ENCODE measurements at regions not wholly inside any gene's neighbourhood (a gene's known extent, or its start where the extent isn't known, plus 50 kb on each side); places are given as distances from the start of the nearest gene placed in this dataset.

DNA sequence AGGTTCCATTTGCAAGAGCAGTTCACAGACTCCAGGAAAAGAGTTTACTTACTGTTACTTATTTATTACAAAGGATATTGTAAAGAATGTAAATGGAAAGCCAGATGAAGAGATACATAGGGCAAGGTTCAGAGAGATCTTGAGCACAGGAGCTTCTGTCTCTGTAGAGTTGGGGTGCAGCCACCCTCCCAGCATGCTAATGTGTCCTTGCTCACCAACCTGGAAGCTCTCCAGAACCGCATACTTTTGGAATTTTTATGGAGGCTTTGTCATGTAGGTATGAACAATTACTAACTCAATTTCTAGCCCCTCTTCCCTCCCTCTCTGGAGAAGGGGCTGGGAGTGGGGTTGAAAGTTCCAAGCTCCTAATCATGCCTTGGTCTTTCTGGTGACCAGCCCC lies 857.2 kb downstream of the RPA4 start:
- Mint-ChIP-seq H3K4me3 (no peak overlapping the region), H3K27me3 (ENCODE audit: low read depth) (peaks cover 2% of the 10 kb centered on the region), H3K27ac (no peak overlapping the region), H3K9me3 (peaks cover 15% of the 10 kb centered on the region), H3K36me3 (no peaks in the 10 kb centered on the region), H3K4me1 (peaks cover 13% of the 10 kb centered on the region)
- TF ChIP-seq, protein P1, sequence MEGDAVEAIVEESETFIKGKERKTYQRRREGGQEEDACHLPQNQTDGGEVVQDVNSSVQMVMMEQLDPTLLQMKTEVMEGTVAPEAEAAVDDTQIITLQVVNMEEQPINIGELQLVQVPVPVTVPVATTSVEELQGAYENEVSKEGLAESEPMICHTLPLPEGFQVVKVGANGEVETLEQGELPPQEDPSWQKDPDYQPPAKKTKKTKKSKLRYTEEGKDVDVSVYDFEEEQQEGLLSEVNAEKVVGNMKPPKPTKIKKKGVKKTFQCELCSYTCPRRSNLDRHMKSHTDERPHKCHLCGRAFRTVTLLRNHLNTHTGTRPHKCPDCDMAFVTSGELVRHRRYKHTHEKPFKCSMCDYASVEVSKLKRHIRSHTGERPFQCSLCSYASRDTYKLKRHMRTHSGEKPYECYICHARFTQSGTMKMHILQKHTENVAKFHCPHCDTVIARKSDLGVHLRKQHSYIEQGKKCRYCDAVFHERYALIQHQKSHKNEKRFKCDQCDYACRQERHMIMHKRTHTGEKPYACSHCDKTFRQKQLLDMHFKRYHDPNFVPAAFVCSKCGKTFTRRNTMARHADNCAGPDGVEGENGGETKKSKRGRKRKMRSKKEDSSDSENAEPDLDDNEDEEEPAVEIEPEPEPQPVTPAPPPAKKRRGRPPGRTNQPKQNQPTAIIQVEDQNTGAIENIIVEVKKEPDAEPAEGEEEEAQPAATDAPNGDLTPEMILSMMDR (IDR thresholded peaks at IDR 0.05; ENCODE audit: unreplicated experiment): no peak
- no peak for DNase-seq (ENCODE audit: low spot score in 2 of 2, unreplicated experiment in 2 of 2)

DNA sequence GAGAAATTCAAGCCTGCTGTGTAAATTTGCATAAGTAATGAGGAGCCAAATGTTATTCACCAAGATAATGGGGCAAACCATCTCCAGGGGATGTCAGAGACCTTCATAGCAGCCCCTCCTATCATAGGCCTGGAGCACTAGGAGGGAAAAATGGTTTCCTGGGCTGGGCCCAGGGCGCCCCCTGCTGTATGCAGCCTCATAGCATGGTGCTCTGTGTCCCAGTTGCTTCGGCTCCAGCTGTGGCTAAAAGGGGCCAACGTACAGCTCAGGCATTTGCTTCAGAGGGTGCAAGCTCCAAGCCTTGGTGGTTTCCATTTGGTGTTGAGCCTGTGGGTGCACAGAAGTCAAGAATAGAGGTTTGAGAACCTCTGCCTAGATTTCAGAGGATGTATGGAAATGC lies 859.3 kb downstream of the RPA4 start:
- H3K36me3 Mint-ChIP-seq: no peaks in the 10 kb centered on the region
- H3K9me3 Mint-ChIP-seq: no peaks in the 10 kb centered on the region
- no peak overlapping the region for H3K27ac Mint-ChIP-seq
- peaks cover 2% of the 10 kb centered on the region for H3K27me3 Mint-ChIP-seq (ENCODE audit: low read depth)
- TF ChIP-seq, protein P1 (IDR thresholded peaks at IDR 0.05; ENCODE audit: unreplicated experiment): no peak
- no peak overlapping the region for H3K4me3 Mint-ChIP-seq
- H3K4me1 Mint-ChIP-seq: peaks cover 13% of the 10 kb centered on the region
- DNase-seq (ENCODE audit: low spot score in 2 of 2, unreplicated experiment in 2 of 2): no peak

DNA sequence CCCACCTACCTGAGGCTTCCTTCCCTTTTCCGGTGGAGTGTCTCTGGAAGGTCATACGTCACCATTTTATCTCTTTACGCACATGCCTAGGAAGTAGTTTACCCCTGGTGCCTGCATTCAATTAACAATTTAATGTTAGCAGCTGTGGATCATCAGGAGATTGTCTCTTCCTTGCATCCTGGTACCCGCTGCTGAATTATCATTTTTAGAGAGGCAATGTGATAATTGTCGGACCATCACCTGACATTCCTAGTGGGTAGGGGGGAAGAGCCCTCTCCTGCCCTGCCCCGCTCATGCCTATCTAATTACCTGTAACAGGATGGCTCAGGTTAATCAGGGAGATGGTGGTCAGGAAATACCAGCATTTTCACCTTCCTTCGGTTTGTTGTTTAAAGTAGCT lies 863.6 kb downstream of the RPA4 start:
- DNase-seq (ENCODE audit: low spot score in 2 of 2, unreplicated experiment in 2 of 2): no peak
- H3K4me3 Mint-ChIP-seq: no peak overlapping the region
- peaks cover 2% of the 10 kb centered on the region for H3K27me3 Mint-ChIP-seq (ENCODE audit: low read depth)
- H3K9me3 Mint-ChIP-seq: no peaks in the 10 kb centered on the region
- TF ChIP-seq, protein P1 (IDR thresholded peaks at IDR 0.05; ENCODE audit: unreplicated experiment): no peak
- peaks cover 8% of the 10 kb centered on the region for H3K4me1 Mint-ChIP-seq
- no peaks in the 10 kb centered on the region for H3K36me3 Mint-ChIP-seq
- H3K27ac Mint-ChIP-seq: no peak overlapping the region

DNA sequence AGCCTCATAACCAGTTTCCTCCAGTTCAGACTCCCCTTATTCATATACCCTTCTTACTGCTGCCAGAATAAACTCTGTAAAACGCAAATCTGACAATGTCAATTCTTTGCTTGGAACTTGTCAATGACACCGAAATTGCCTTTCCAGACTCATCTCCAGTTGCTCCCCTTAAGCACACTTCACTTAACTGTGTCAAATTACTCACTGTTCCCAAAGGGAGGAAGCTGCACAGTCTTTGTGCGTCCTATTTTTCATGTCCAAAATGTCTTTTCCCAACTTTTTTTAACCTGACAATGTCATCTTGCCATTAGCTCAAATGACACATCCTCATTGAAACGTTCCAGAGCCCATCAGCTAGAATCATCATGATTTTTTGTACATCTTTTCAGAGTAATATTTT lies 867.3 kb downstream of the RPA4 start:
- no peak overlapping the region for H3K4me3 Mint-ChIP-seq
- TF ChIP-seq, protein P1 (IDR thresholded peaks at IDR 0.05; ENCODE audit: unreplicated experiment): no peak
- H3K4me1 Mint-ChIP-seq: peaks cover 8% of the 10 kb centered on the region
- no peaks in the 10 kb centered on the region for H3K27me3 Mint-ChIP-seq (ENCODE audit: low read depth)
- no peaks in the 10 kb centered on the region for H3K36me3 Mint-ChIP-seq
- no peaks in the 10 kb centered on the region for H3K9me3 Mint-ChIP-seq
- no peak for DNase-seq (ENCODE audit: low spot score in 2 of 2, unreplicated experiment in 2 of 2)
- H3K27ac Mint-ChIP-seq: no peak overlapping the region

DNA sequence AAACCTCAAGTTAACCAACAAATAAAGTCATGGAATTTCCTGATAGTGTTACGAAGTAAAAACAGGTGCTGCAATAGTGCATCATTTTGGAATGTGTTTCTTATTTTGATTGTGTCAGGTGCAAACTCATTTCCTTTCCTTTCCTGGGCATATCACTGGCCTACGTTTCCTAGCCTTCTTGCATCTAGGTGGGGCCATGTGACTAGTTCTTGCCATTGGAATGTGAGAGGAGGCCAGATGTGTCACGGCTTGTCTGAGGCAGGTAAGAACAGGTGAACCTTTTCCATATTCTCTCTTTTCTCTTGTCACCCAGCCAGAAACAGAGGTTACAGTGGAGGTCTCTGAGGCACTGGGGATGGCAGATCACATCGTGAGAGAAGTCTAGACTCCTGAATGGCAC lies 868.0 kb downstream of the RPA4 start:
- no peak for DNase-seq (ENCODE audit: low spot score in 2 of 2, unreplicated experiment in 2 of 2)
- Mint-ChIP-seq H3K27me3 (ENCODE audit: low read depth) (no peaks in the 10 kb centered on the region), H3K4me3 (no peak overlapping the region), H3K36me3 (no peaks in the 10 kb centered on the region), H3K27ac (no peak overlapping the region), H3K9me3 (no peaks in the 10 kb centered on the region), H3K4me1 (peaks cover 8% of the 10 kb centered on the region)
- TF ChIP-seq, protein P1 (IDR thresholded peaks at IDR 0.05; ENCODE audit: unreplicated experiment): no peak

DNA sequence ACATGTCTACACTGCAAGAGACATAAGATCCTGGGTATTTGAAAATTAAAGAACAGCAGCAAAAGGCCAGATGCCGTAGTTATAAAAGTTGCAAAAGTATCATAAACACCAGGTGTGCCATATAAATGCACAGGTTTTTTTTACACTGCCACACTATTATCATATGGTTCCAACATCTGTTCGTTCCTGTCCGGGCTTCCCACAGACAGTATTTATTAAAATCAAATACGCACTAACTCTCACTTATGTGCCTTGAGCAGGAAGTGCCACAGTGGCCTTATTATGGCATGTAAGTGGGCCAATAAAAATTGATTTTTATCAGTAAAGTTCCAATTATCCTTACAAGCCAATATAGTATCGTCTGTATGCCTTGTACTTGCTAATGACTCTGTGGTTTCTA lies 873.2 kb downstream of the RPA4 start:
- H3K27me3 Mint-ChIP-seq (ENCODE audit: low read depth): no peaks in the 10 kb centered on the region
- DNase-seq (ENCODE audit: low spot score in 2 of 2, unreplicated experiment in 2 of 2): no peak
- H3K4me1 Mint-ChIP-seq: no peaks in the 10 kb centered on the region
- H3K36me3 Mint-ChIP-seq: no peaks in the 10 kb centered on the region
- H3K27ac Mint-ChIP-seq: no peak overlapping the region
- H3K9me3 Mint-ChIP-seq: peaks cover 8% of the 10 kb centered on the region
- TF ChIP-seq, protein P1 (IDR thresholded peaks at IDR 0.05; ENCODE audit: unreplicated experiment): no peak
- H3K4me3 Mint-ChIP-seq: no peak overlapping the region

Measured in mesothelial cell of epicardium (in vitro differentiated cells).